ENCODE measurements at regions not wholly inside any gene's neighbourhood (a gene's known extent, or its start where the extent isn't known, plus 50 kb on each side); places are given as distances from the start of the nearest gene placed in this dataset.

DNA sequence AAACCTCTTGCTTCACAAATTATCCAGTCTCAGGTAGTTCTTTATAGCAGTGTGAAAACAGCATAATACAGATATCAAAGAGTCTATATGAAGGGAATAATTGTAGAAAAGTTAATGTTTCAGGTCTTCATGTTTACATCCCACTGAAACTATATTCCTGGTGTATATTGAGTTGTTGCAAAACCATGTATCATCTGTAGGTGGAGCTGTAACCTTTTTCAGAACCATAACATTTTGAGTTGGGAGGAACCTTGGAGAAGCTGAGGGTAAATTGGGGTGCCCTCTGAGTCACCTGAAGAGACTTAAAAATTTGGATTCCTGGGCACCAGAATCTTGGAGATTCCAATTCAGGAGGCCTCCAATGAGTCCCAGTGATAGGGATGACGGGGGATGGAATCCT, 51.9 kb upstream of the TAPT1 start:
- TF ChIP-seq CTCF (conservative IDR thresholded peaks at IDR 0.05): no peak

More for the DNA sequence above, 51.9 kb upstream of the TAPT1 start:
- H3K27ac ChIP-seq: no peak overlapping the region

All from VCaP (cell line).